ENCODE measurements at regions not wholly inside any gene's neighbourhood (a gene's known extent, or its start where the extent isn't known, plus 50 kb on each side); places are given as distances from the start of the nearest gene placed in this dataset.

DNA sequence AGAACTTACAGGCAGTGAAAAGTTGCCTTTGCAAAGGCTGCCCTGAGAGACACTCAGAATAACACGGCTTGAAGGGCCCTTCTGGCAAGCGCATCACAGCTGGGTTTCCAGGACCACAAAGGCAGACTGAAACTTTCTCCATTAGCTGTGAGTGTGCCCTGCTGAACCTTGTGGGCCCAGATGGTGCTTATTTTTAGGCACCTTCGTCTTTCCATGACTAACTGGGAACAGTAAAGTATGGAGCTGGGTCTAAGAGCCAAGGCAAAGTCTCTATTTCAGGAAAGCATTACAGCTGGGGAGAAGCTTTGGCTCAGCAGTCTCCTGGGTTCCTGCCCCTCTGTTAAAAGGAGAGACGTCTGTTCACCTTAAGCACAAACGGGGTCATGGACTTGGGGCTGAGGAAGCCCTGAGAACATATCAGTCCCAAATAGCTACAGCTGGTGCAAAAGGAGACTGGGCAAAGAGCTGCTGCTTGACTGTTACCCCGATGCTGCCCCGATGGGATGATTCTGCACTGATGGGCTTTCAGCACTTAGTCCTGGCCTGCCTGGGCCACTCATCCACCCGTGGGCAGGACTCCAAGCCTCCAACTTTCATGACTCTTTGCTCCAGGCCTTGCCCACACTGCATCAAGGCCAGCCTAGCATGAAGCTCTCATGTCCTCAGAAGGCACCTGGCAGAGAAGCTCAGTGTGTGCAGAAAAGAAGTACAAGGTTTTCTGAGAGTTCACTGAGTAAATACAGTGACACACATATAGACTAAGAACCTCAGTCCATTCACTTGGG is 248.3 kb downstream of the PHLDA1 start:
- Histone ChIP-seq H3K4me3 (no peak overlapping the region), H3K4me1 (ENCODE audit: insufficient read depth) (peaks cover 13% of the 10 kb centered on the region; the same call in 1 of the 2 replicates), H3K9me3 (ENCODE audit: low read depth) (no peaks in the 10 kb centered on the region), H4K20me1 (ENCODE audit: insufficient read depth) (no peaks in the 10 kb centered on the region), H3K9me2 (ENCODE audit: insufficient read depth) (no peaks in the 10 kb centered on the region), H2AFZ (no peak overlapping the region), H3K4me2 (ENCODE audit: unreplicated experiment) (no peak overlapping the region), H3F3A (ENCODE audit: insufficient read depth) (peaks cover 22% of the 10 kb centered on the region), H3K27me3 (replicated peaks; ENCODE audit: insufficient read depth) (no peaks in the 10 kb centered on the region), H3K79me2 (ENCODE audit: insufficient read depth) (no peaks in the 10 kb centered on the region), H3K27ac (no peak overlapping the region), H3K9ac (no peak overlapping the region), H3K36me3 (ENCODE audit: low read depth) (no peaks in the 10 kb centered on the region)
- in situ Hi-C loops (cut with MboI), result no loop called here
- DNase-seq, result peak; percentile 50
- TF ChIP-seq EZH2 (IDR thresholded peaks at IDR 0.05; ENCODE audit: insufficient read depth, poor library complexity, severe bottlenecking) (no peak), EZH2phosphoT487 (IDR thresholded peaks at IDR 0.05; ENCODE audit: insufficient read depth, low read depth) (no peak)
- 56 to 58% methylated on average over 8 of the region's 8 CpGs for WGBS, 2 experiments (ENCODE audit: low coverage in 1 of 2, low lambda C conversion rate in 2 of 2, missing lambda C conversion rate in 2 of 2)

DNA sequence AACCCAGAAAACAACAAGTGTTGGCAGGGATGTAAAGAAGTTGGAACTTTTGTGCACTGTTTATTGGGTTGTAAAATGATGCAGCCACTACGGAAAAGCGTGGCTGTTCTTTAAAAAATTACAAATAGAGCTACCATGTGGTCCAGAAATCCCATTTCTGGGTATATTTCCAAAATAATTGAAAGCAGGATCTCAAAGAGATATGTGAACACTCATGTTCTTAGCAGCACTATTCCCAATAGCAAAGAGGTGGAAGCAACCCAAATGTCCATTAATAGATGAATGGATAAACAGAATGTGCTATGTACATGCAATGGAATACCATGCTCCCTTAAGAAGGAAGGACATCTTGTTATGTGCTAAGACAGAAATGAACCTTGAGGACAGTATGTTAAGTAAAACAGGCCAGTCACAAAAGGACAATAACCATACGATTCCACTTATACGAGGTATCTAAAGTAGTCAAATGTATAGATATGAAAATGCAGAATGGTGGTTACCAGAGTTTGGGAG is 249.5 kb downstream of the PHLDA1 start:
- no peak for DNase-seq
- Histone ChIP-seq H3F3A (ENCODE audit: insufficient read depth) (peaks cover 22% of the 10 kb centered on the region), H3K4me1 (ENCODE audit: insufficient read depth) (peaks cover 13% of the 10 kb centered on the region; the same call in 1 of the 2 replicates), H3K9me3 (ENCODE audit: low read depth) (no peaks in the 10 kb centered on the region), H3K4me3 (no peak overlapping the region), H4K20me1 (ENCODE audit: insufficient read depth) (no peaks in the 10 kb centered on the region), H3K4me2 (ENCODE audit: unreplicated experiment) (no peak overlapping the region), H3K79me2 (ENCODE audit: insufficient read depth) (no peaks in the 10 kb centered on the region), H3K27ac (no peak overlapping the region), H2AFZ (no peak overlapping the region), H3K27me3 (replicated peaks; ENCODE audit: insufficient read depth) (no peaks in the 10 kb centered on the region), H3K9ac (no peak overlapping the region), H3K36me3 (ENCODE audit: low read depth) (no peaks in the 10 kb centered on the region), H3K9me2 (ENCODE audit: insufficient read depth) (no peaks in the 10 kb centered on the region)
- in situ Hi-C loops (cut with MboI), result no loop called here
- TF ChIP-seq EZH2phosphoT487 (IDR thresholded peaks at IDR 0.05; ENCODE audit: insufficient read depth, low read depth), result no peak
- TF ChIP-seq EZH2 (IDR thresholded peaks at IDR 0.05; ENCODE audit: insufficient read depth, poor library complexity, severe bottlenecking), result no peak
- 82 to 86% methylated on average over 4 of the region's 4 CpGs for WGBS, 2 experiments (ENCODE audit: low coverage in 1 of 2, low lambda C conversion rate in 2 of 2, missing lambda C conversion rate in 2 of 2)

DNA sequence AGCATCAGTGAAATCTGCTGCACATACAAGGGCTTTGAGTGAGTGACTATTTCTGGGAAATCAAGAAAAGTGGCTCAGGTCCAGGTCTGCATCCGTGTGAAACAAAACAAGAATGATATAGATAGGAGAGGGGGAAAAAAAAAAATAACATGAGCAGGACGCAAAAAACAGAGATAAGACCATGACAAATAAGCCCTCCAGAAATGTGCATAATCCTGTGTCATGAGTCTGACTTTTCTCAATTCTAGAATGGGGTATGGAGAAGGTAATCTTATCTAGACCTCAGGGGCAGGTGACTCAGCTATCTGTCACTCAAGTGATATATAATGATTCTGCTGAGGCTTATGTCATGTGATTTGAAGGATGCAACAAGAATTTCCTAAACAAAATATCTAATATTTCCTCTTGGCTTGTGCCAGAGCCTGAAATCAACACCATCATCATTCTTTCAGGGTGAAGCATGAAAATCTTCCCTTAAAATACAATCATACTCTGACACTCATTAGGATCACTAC is 250.0 kb downstream of the PHLDA1 start:
- Histone ChIP-seq H3K9ac (no peak overlapping the region), H3K36me3 (ENCODE audit: low read depth) (no peaks in the 10 kb centered on the region), H3K4me2 (ENCODE audit: unreplicated experiment) (no peak overlapping the region), H3K4me3 (no peak overlapping the region), H3K9me2 (ENCODE audit: insufficient read depth) (no peaks in the 10 kb centered on the region), H2AFZ (no peak overlapping the region), H3K27ac (no peak overlapping the region), H3K4me1 (ENCODE audit: insufficient read depth) (peaks cover 13% of the 10 kb centered on the region; the same call in 1 of the 2 replicates), H4K20me1 (ENCODE audit: insufficient read depth) (no peaks in the 10 kb centered on the region), H3K79me2 (ENCODE audit: insufficient read depth) (no peaks in the 10 kb centered on the region), H3K27me3 (replicated peaks; ENCODE audit: insufficient read depth) (no peaks in the 10 kb centered on the region), H3K9me3 (ENCODE audit: low read depth) (no peaks in the 10 kb centered on the region), H3F3A (ENCODE audit: insufficient read depth) (peaks cover 22% of the 10 kb centered on the region)
- in situ Hi-C loops (cut with MboI), result no loop called here
- WGBS, 2 experiments (ENCODE audit: low coverage in 1 of 2, low lambda C conversion rate in 2 of 2, missing lambda C conversion rate in 2 of 2), result 16 to 19% methylated on average over 2 of the region's 2 CpGs
- peak; percentile 41 for DNase-seq
- TF ChIP-seq EZH2phosphoT487 (IDR thresholded peaks at IDR 0.05; ENCODE audit: insufficient read depth, low read depth), result no peak

DNA sequence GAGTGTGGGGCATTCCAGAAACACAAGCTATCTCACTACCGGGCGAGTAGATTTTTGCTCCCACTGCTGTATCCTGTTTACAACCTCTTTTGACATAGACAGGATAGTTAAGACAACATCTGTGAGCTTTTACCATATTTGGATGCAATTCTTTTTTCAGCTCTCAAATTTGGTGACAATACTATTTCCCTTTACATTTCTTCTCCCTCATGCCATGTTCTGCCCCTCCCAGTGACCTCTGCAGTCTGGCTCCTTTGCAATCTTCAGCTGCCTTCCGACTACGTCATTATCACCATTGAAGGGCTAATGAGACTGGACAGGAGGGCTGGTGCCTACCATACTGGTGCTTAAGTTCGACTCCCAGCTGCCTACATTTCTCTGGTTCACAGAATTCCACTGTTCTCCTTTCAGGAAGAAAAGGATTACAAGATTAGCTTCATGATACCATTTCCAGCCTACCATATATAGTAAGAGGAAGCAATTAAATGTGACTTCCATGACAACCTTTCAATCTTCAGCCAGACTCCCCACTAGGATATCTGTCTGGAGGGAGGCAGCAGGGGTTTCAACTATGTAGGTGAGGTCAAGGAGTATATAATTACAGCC is 251.6 kb downstream of the PHLDA1 start:
- H3K27ac ChIP-seq, result no peak overlapping the region
- H3K9me3 ChIP-seq (ENCODE audit: low read depth), result no peaks in the 10 kb centered on the region
- TF ChIP-seq EZH2 (IDR thresholded peaks at IDR 0.05; ENCODE audit: insufficient read depth, poor library complexity, severe bottlenecking) (no peak), EZH2phosphoT487 (IDR thresholded peaks at IDR 0.05; ENCODE audit: insufficient read depth, low read depth) (no peak)
- peaks cover 13% of the 10 kb centered on the region; the same call in 1 of the 2 replicates for H3K4me1 ChIP-seq (ENCODE audit: insufficient read depth)
- H3K4me2 ChIP-seq (ENCODE audit: unreplicated experiment), result no peak overlapping the region
- H3K4me3 ChIP-seq, result no peak overlapping the region
- 86 to 87% methylated on average over 5 of the region's 5 CpGs for WGBS, 2 experiments (ENCODE audit: low coverage in 1 of 2, low lambda C conversion rate in 2 of 2, missing lambda C conversion rate in 2 of 2)
- no peak overlapping the region for H2AFZ ChIP-seq
- no peak overlapping the region for H3K9ac ChIP-seq
- H3K79me2 ChIP-seq (ENCODE audit: insufficient read depth), result no peaks in the 10 kb centered on the region
- in situ Hi-C loops (cut with MboI), result no loop called here
- no peaks in the 10 kb centered on the region for H3K36me3 ChIP-seq (ENCODE audit: low read depth)
- no peaks in the 10 kb centered on the region for H3K27me3 ChIP-seq (replicated peaks; ENCODE audit: insufficient read depth)
- H3F3A ChIP-seq (ENCODE audit: insufficient read depth), result peaks cover 22% of the 10 kb centered on the region
- H4K20me1 ChIP-seq (ENCODE audit: insufficient read depth), result no peaks in the 10 kb centered on the region
- no peak for DNase-seq
- H3K9me2 ChIP-seq (ENCODE audit: insufficient read depth), result no peaks in the 10 kb centered on the region
